OCI-LY1 (cell line): ENCODE measurements at regions not wholly inside any gene's neighbourhood (a gene's known extent, or its start where the extent isn't known, plus 50 kb on each side); places are given as distances from the start of the nearest gene placed in this dataset.

Experiments
- H2AFZ ChIP-seq: fragments of 200-600 bp; sonication (generic), shearing (Covaris generic); 2 replicates; pipeline ENCODE4 v1.6.0; 2014; ENCODE audit warnings: antibody characterized with exemption, mild to moderate bottlenecking, low read length
- H3F3A ChIP-seq: fragments of 200-600 bp; sonication (generic), shearing (Covaris generic); 2 replicates; pipeline ENCODE4 v1.6.0; 2014; ENCODE audit warnings: mild to moderate bottlenecking, antibody characterized with exemption, low read length, moderate library complexity; ENCODE audit not compliant: insufficient read depth
- H3K27ac ChIP-seq: fragments of 200-600 bp; sonication (generic); 2 replicates; pipeline ENCODE4 v1.5.1; 2014; ENCODE audit warnings: low read length, mixed run types, mild to moderate bottlenecking, low read depth; ENCODE audit not compliant: poor library complexity, severe bottlenecking
- H3K27me3 ChIP-seq: fragments of 200-600 bp; sonication (generic); 2 replicates; pipeline ENCODE4 v1.6.0; 2014; ENCODE audit warnings: antibody characterized with exemption, mild to moderate bottlenecking, low read length, moderate library complexity; ENCODE audit not compliant: insufficient read depth
- H3K36me3 ChIP-seq: fragments of 200-600 bp; sonication (generic); 2 replicates; pipeline ENCODE4 v1.6.1; 2014; ENCODE audit warnings: mild to moderate bottlenecking, antibody characterized with exemption, low read length, moderate library complexity, mixed read lengths; ENCODE audit not compliant: insufficient read depth
- H3K4me1 ChIP-seq: fragments of 200-600 bp; sonication (generic); 2 replicates; pipeline ENCODE4 v1.5.1; 2014; ENCODE audit warnings: mild to moderate bottlenecking, low read length, moderate library complexity; ENCODE audit not compliant: insufficient read depth, severe bottlenecking
- H3K4me2 ChIP-seq: fragments of 200-600 bp; sonication (generic), shearing (Covaris generic); 2 replicates; pipeline ENCODE4 v1.6.1; 2014; ENCODE audit warnings: low read length
- H3K4me3 ChIP-seq: fragments of 200-600 bp; sonication (generic); 2 replicates; pipeline ENCODE4 v1.5.1; 2014; ENCODE audit warnings: low read length, low read depth, mild to moderate bottlenecking, mixed read lengths; ENCODE audit not compliant: poor library complexity, severe bottlenecking
- H3K79me2 ChIP-seq: fragments of 200-600 bp; shearing (Covaris generic); 2 replicates; pipeline ENCODE4 v1.6.1; 2016; ENCODE audit warnings: mixed run types, low read length, mixed read lengths; ENCODE audit not compliant: insufficient read depth
- H3K9ac ChIP-seq: fragments of 200-600 bp; sonication (generic), shearing (Covaris generic); 2 replicates; pipeline ENCODE4 v1.6.1; 2014; ENCODE audit warnings: mild to moderate bottlenecking, low read length, mixed read lengths
- H3K9me2 ChIP-seq: fragments of 200-600 bp; sonication (generic), shearing (Covaris generic); 2 replicates; pipeline ENCODE4 v1.6.1; 2014; ENCODE audit warnings: low read depth, mild to moderate bottlenecking, low read length, mixed read lengths
- H3K9me3 ChIP-seq: fragments of 200-600 bp; shearing (Covaris generic); 2 replicates; pipeline ENCODE4 v1.6.1; 2014; ENCODE audit warnings: low read length, mixed read lengths
- H4K20me1 ChIP-seq: fragments of 200-600 bp; sonication (generic), shearing (Covaris generic); 2 replicates; pipeline ENCODE4 v1.6.0; 2016; ENCODE audit warnings: mild to moderate bottlenecking, low read length; ENCODE audit not compliant: insufficient read depth
- EZH2 ChIP-seq: fragments of 200-600 bp; sonication (generic), shearing (Covaris generic); IDR thresholded peaks from 2 replicates; pipeline ENCODE4 v1.8.0; 2017; ENCODE audit warnings: borderline replicate concordance, mixed run types, mild to moderate bottlenecking, antibody characterized with exemption, low read length, moderate library complexity, mixed read lengths
- TF ChIP-seq, protein P1 (sequence below): fragments of 200-600 bp; sonication (generic), shearing (Covaris generic); IDR thresholded peaks from 2 replicates; pipeline ENCODE4 v1.5.1; 2017; ENCODE audit warnings: mild to moderate bottlenecking, antibody characterized with exemption, low read length, moderate library complexity, mixed read lengths

DNA sequence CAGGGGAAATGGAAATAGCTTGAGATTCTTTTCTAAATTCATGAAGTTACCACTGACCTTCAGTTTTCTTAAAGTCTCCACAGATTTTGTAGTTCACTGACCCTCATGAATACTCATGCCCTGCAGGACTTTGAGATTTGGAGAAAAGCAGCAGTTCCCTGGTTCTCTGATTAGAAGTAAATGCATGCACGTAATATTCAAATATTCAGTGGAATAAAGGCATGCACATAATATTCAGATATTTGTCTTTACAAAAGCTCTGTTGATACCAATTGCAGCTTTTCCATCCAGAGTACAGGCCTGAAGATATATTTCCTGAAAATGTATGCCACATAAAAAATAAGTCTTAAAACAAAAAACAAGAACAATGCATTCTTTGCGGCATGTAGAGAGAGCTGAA, 219.8 kb downstream of the ADCYAP1 start:
- Histone ChIP-seq H3K4me1 (no peaks in the 10 kb centered on the region), H3F3A (no peaks in the 10 kb centered on the region)
- no peak for TF ChIP-seq EZH2
- TF ChIP-seq, protein P1, sequence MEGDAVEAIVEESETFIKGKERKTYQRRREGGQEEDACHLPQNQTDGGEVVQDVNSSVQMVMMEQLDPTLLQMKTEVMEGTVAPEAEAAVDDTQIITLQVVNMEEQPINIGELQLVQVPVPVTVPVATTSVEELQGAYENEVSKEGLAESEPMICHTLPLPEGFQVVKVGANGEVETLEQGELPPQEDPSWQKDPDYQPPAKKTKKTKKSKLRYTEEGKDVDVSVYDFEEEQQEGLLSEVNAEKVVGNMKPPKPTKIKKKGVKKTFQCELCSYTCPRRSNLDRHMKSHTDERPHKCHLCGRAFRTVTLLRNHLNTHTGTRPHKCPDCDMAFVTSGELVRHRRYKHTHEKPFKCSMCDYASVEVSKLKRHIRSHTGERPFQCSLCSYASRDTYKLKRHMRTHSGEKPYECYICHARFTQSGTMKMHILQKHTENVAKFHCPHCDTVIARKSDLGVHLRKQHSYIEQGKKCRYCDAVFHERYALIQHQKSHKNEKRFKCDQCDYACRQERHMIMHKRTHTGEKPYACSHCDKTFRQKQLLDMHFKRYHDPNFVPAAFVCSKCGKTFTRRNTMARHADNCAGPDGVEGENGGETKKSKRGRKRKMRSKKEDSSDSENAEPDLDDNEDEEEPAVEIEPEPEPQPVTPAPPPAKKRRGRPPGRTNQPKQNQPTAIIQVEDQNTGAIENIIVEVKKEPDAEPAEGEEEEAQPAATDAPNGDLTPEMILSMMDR, result no peak

DNA sequence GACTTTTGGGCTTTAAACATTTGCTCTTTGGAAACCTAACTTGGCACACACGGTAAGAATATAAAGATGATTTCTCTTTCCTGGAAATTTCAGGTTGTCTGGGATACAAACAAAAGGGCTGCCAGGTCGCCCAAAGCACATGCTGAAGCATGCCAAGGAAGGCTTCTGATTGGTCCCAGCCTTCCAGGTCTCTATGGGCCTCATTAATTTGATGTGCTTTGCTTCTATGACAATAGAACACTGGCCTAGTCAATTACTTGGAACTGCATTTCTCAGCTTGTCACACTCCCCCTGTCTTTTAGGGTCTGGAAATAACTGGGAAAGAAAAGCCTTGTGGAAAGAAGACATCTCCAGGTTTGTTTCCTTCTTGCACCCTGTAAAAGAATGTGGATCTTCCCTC, 228.9 kb downstream of the ADCYAP1 start:
- Histone ChIP-seq H3K79me2 (no peaks in the 10 kb centered on the region), H3K36me3 (no peaks in the 10 kb centered on the region), H2AFZ (no peak overlapping the region), H3K27me3 (no peaks in the 10 kb centered on the region), H3K27ac (no peak overlapping the region), H3K4me3 (no peak overlapping the region), H3K9ac (no peak overlapping the region), H4K20me1 (no peaks in the 10 kb centered on the region), H3K4me1 (no peaks in the 10 kb centered on the region), H3K9me2 (no peaks in the 10 kb centered on the region), H3F3A (no peaks in the 10 kb centered on the region), H3K4me2 (no peak overlapping the region), H3K9me3 (no peaks in the 10 kb centered on the region)
- TF ChIP-seq, protein P1, result no peak
- TF ChIP-seq EZH2, result no peak

More for the DNA sequence above, 219.8 kb downstream of the ADCYAP1 start:
- Histone ChIP-seq H3K27me3 (no peaks in the 10 kb centered on the region), H3K27ac (no peak overlapping the region), H3K9me3 (no peaks in the 10 kb centered on the region), H3K9ac (no peak overlapping the region), H2AFZ (no peak overlapping the region), H3K9me2 (no peaks in the 10 kb centered on the region), H3K36me3 (no peaks in the 10 kb centered on the region), H3K4me3 (no peak overlapping the region), H4K20me1 (no peaks in the 10 kb centered on the region), H3K4me2 (no peak overlapping the region), H3K79me2 (no peaks in the 10 kb centered on the region)

DNA sequence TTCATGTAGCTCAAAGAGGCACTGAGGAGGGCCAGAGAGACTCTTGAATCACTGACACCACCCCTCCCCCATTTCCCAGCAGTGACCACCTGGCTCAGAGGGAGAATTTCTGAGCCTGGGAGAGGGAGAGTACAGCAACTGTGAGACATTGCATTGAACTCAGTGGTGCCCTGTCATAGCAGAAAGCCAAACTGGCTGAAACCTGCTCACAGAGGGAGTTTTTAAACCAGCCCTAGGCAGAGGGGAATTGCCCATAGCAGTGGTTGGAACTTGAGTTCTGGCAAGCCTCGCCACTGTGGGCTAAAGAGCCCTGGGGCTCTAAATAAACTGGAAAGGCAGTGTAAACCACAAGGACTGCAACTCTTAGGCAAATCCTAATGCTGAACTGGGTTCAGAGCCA, 243.1 kb downstream of the ADCYAP1 start:
- H3K27me3 ChIP-seq, result no peaks in the 10 kb centered on the region
- no peaks in the 10 kb centered on the region for H3K9me3 ChIP-seq
- no peaks in the 10 kb centered on the region for H3K9me2 ChIP-seq
- H3K27ac ChIP-seq, result no peak overlapping the region
- no peaks in the 10 kb centered on the region for H3K4me1 ChIP-seq
- no peak overlapping the region for H2AFZ ChIP-seq
- H3K4me2 ChIP-seq, result no peak overlapping the region
- no peak overlapping the region for H3K9ac ChIP-seq
- no peaks in the 10 kb centered on the region for H3F3A ChIP-seq
- TF ChIP-seq EZH2, result no peak
- TF ChIP-seq, protein P1, result no peak
- no peaks in the 10 kb centered on the region for H3K36me3 ChIP-seq
- no peaks in the 10 kb centered on the region for H3K79me2 ChIP-seq
- H4K20me1 ChIP-seq, result no peaks in the 10 kb centered on the region
- H3K4me3 ChIP-seq, result no peak overlapping the region
